Keratinocyte (primary cell): ENCODE measurements at regions not wholly inside any gene's neighbourhood (a gene's known extent, or its start where the extent isn't known, plus 50 kb on each side); places are given as distances from the start of the nearest gene placed in this dataset.

Experiments
- DNase-seq: peaks from one replicate; pipeline ENCODE4 v3.0.0-alpha.2; 2011; ENCODE audit warnings: low read depth, missing footprints, low spot score
- FAIRE-seq: peaks from 2 replicates; lab custom pipeline; 2011; peaks lifted over from hg19 to GRCh38; lab: Jason Lieb, UNC
- H2AFZ ChIP-seq: 2 replicates; pipeline ENCODE4 v1.6.0; 2012; ENCODE audit warnings: low read length, control low read depth, inconsistent platforms; ENCODE audit not compliant: control insufficient read depth
- H3K27ac ChIP-seq: 2 replicates; pipeline ENCODE4 v1.5.1; 2011; ENCODE audit warnings: low read length; ENCODE audit not compliant: control insufficient read depth, insufficient read depth
- H3K27me3 ChIP-seq: 3 replicates; pipeline ENCODE4 v1.6.0; 2011; ENCODE audit warnings: low read length; ENCODE audit not compliant: control insufficient read depth, insufficient read depth; ENCODE audit errors: extremely low read depth
- H3K36me3 ChIP-seq, 2 experiments: 2 replicates in 1 of 2; 3 replicates in 1 of 2; pipeline ENCODE4 v1.5.1; 2011; ENCODE audit warnings: low read length in 2 of 2, mild to moderate bottlenecking in 1 of 2; ENCODE audit not compliant: control insufficient read depth in 2 of 2, insufficient read depth in 2 of 2; ENCODE audit errors: extremely low read depth in 1 of 2
- H3K4me1 ChIP-seq: 3 replicates; pipeline ENCODE4 v1.5.1; 2011; ENCODE audit warnings: low read length; ENCODE audit not compliant: control insufficient read depth, insufficient read depth; ENCODE audit errors: extremely low read depth
- H3K4me2 ChIP-seq: 3 replicates; pipeline ENCODE4 v1.6.0; 2011; ENCODE audit warnings: low read depth, low read length; ENCODE audit not compliant: control insufficient read depth, insufficient read depth; ENCODE audit errors: extremely low read depth
- H3K4me3 ChIP-seq, 3 experiments: fragments of 200-600 bp in 1 of 3; sonication (generic) in 1 of 3; 2 replicates in 2 of 3; 3 replicates in 1 of 3; pipeline ENCODE4 v1.5.1; 2011 to 2016; ENCODE audit warnings: low read length in 3 of 3, mild to moderate bottlenecking in 3 of 3, control low read depth in 2 of 3, inconsistent platforms in 1 of 3, low read depth in 1 of 3, mixed read lengths in 1 of 3, mixed run types in 1 of 3, moderate library complexity in 1 of 3; ENCODE audit not compliant: control insufficient read depth in 2 of 3, insufficient read depth in 2 of 3; ENCODE audit errors: extremely low read depth in 1 of 3
- H3K79me2 ChIP-seq: 2 replicates; pipeline ENCODE4 v1.6.0; 2012; ENCODE audit warnings: low read length; ENCODE audit not compliant: control insufficient read depth, insufficient read depth
- H3K9ac ChIP-seq: 3 replicates; pipeline ENCODE4 v1.6.0; 2011; ENCODE audit warnings: low read length; ENCODE audit not compliant: control insufficient read depth, insufficient read depth; ENCODE audit errors: extremely low read depth
- H3K9me1 ChIP-seq: 3 replicates; pipeline ENCODE4 v1.6.0; 2011; ENCODE audit warnings: low read length; ENCODE audit not compliant: control insufficient read depth, insufficient read depth; ENCODE audit errors: extremely low read depth
- H3K9me3 ChIP-seq: 2 replicates; pipeline ENCODE4 v1.5.1; 2012; ENCODE audit warnings: low read depth, low read length; ENCODE audit not compliant: control insufficient read depth
- H4K20me1 ChIP-seq: 3 replicates; pipeline ENCODE4 v1.6.0; 2011; ENCODE audit warnings: low read length; ENCODE audit not compliant: control insufficient read depth, insufficient read depth; ENCODE audit errors: extremely low read depth
- EZH2 ChIP-seq: IDR thresholded peaks from one replicate; pipeline ENCODE4 v1.6.1; 2012; ENCODE audit warnings: inconsistent platforms, mild to moderate bottlenecking, low read length, moderate library complexity
- dilution Hi-C: fragments of 300-500 bp; cut with MboI; formaldehyde crosslinking; loops from one replicate; pipeline ENCODE4 v1.7.0; 2020; ENCODE audit warnings: low sequenced_read_pairs; ENCODE audit not compliant: extremely low pct_ligation_motif_present
- TF ChIP-seq, protein P1 (sequence below), 3 experiments: IDR thresholded peaks in 1 of 3; conservative IDR thresholded peaks in 1 of 3; optimal IDR thresholded peaks in 1 of 3; 2 replicates in 2 of 3; 3 replicates in 1 of 3; pipeline versions ENCODE3 to v1.5.1; 2011; ENCODE audit warnings: low read length in 3 of 3, mild to moderate bottlenecking in 3 of 3, moderate library complexity in 2 of 3, control low read depth in 1 of 3, inconsistent platforms in 1 of 3; ENCODE audit not compliant: insufficient read depth in 2 of 3; ENCODE audit errors: extremely low read depth in 1 of 3

DNA sequence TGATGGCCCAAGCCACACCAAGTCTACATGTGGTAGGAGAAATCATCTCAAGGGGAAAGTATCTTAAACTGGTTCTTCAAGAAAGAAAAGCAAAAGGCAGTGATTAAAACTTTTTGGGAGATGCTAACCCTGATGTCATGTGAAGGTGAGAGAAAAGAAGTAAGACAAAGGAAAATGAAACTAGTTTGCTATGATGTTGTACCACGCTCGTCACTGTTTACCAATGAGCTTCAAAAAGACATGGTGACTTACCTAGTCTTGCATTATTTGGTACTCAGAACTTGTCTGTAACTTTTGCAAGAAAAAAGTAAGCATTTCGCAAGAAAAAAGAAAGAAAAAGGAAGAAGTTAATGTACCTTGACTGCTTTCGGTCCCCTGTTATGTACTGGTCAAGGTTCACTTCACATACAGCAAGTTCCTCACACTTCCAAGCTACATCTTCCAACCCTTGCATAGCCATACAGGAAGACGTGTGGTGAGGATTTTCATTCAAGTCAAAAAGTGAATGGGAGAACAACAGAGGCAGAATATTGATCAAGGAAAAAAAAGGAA lies 739.3 kb downstream of the NR2F1-AS1 start:
- Histone ChIP-seq H3K9me1 (no peaks in the 10 kb centered on the region), H3K27ac (no peak overlapping the region), H3K79me2 (no peaks in the 10 kb centered on the region), H2AFZ (no peak overlapping the region), H3K36me3 (no peaks in the 10 kb centered on the region), H3K4me1 (no peaks in the 10 kb centered on the region), H3K4me2 (no peak overlapping the region), H3K9ac (no peak overlapping the region), H3K4me3 (no peak overlapping the region), H3K27me3 (no peaks in the 10 kb centered on the region), H3K9me3 (no peaks in the 10 kb centered on the region), H4K20me1 (no peaks in the 10 kb centered on the region)
- DNase-seq (no peak), FAIRE-seq (no peak)
- dilution Hi-C loops: no loop called here
- no peak for TF ChIP-seq EZH2
- TF ChIP-seq, protein P1, sequence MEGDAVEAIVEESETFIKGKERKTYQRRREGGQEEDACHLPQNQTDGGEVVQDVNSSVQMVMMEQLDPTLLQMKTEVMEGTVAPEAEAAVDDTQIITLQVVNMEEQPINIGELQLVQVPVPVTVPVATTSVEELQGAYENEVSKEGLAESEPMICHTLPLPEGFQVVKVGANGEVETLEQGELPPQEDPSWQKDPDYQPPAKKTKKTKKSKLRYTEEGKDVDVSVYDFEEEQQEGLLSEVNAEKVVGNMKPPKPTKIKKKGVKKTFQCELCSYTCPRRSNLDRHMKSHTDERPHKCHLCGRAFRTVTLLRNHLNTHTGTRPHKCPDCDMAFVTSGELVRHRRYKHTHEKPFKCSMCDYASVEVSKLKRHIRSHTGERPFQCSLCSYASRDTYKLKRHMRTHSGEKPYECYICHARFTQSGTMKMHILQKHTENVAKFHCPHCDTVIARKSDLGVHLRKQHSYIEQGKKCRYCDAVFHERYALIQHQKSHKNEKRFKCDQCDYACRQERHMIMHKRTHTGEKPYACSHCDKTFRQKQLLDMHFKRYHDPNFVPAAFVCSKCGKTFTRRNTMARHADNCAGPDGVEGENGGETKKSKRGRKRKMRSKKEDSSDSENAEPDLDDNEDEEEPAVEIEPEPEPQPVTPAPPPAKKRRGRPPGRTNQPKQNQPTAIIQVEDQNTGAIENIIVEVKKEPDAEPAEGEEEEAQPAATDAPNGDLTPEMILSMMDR (optimal IDR thresholded peaks at IDR 0.05 in 1 of 3, IDR thresholded peaks at IDR 0.05 in 1 of 3, conservative IDR thresholded peaks at IDR 0.05 in 1 of 3; ENCODE audit: extremely low read depth in 1 of 3, insufficient read depth in 2 of 3, low read length in 3 of 3): no peak

DNA sequence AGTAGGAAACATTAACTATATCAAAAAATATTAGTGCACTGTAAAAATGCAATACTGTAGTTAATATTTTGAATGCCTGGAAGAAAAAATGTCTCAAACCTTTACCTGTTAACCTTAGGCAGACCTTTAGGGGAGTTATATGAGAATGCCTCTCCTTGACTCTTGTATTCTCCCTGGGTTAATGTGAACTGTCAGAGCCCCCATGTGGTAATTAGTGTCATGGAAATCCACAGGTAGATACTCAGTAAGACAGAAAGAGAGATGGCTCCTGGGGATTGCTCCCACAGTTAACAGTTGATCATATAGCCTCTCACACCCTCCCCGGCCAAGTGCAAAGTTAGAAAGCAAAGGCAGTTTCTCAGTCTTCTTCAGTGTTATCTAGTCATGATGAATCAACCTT lies 742.8 kb downstream of the NR2F1-AS1 start:
- dilution Hi-C loops: no loop called here
- Histone ChIP-seq H3K4me3 (no peak overlapping the region), H4K20me1 (no peaks in the 10 kb centered on the region), H3K36me3 (no peaks in the 10 kb centered on the region), H3K9ac (no peak overlapping the region), H3K4me2 (no peak overlapping the region), H3K9me1 (no peaks in the 10 kb centered on the region), H3K79me2 (no peaks in the 10 kb centered on the region), H3K4me1 (no peaks in the 10 kb centered on the region), H3K27ac (no peak overlapping the region), H3K27me3 (no peaks in the 10 kb centered on the region), H2AFZ (no peak overlapping the region), H3K9me3 (no peaks in the 10 kb centered on the region)
- no peak for FAIRE-seq
- TF ChIP-seq EZH2: no peak
- TF ChIP-seq, protein P1 (optimal IDR thresholded peaks at IDR 0.05 in 1 of 3, IDR thresholded peaks at IDR 0.05 in 1 of 3, conservative IDR thresholded peaks at IDR 0.05 in 1 of 3; ENCODE audit: extremely low read depth in 1 of 3, insufficient read depth in 2 of 3, low read length in 3 of 3): no peak
- DNase-seq: no peak
